HCT116 (cell line): ENCODE measurements at regions not wholly inside any gene's neighbourhood (a gene's known extent, or its start where the extent isn't known, plus 50 kb on each side); places are given as distances from the start of the nearest gene placed in this dataset.

Experiments used
- ATAC-seq: fragments of 200-7000 bp; cut with Tn5 transposase; 2 replicates; pipeline ENCODE4 v1.9.1; 2020; ENCODE audit warnings: mild to moderate bottlenecking, moderate library complexity
- BruUV-seq: library from RNA; stranded (reverse); fragments of 400-500 nt; replicated peaks from 2 replicates; lab custom pipeline; 2021; lab: Mats Ljungman, UMichigan
- CTCF ChIA-PET: fragments of 300-600 bp; sonication (Branson Sonifier 250); formaldehyde crosslinking; loops from one replicate; lab custom pipeline; 2021; ENCODE audit warnings: antibody characterized with exemption; lab: Charles Lee
- POLR2A ChIA-PET: fragments of 300-600, 350-600 bp; sonication (Branson Sonifier 250); formaldehyde crosslinking; loops from one replicate; lab custom pipeline; 2021; ENCODE audit warnings: antibody characterized with exemption; lab: Charles Lee
- RAD21 ChIA-PET, 2 experiments: fragments of 300-600 bp; sonication (Branson Sonifier 250); formaldehyde crosslinking; loops; one replicate each; lab custom pipeline; 2023; ENCODE audit warnings: low total read pairs in 2 of 2; ENCODE audit not compliant: uncharacterized antibody in 2 of 2, unreplicated experiment in 2 of 2, low non-redundant PET in 1 of 2; lab: Charles Lee
- DNase-seq: peaks from one replicate; pipeline ENCODE4 v3.0.0-alpha.2; 2010; ENCODE audit warnings: low read depth, low spot score
- H2AFZ ChIP-seq: fragments of 200-600 bp; shearing (Covaris generic), sonication (generic); 2 replicates; pipeline ENCODE4 v1.6.1; 2017; ENCODE audit warnings: low read depth, mixed run types, mixed read lengths, antibody characterized with exemption, low read length; ENCODE audit not compliant: poor library complexity, severe bottlenecking
- H3K27ac ChIP-seq: 2 replicates; pipeline ENCODE4 v1.5.1; 2012; ENCODE audit warnings: low read depth, low read length
- H3K27me3 ChIP-seq: fragments of 200-600 bp; sonication (generic); 2 replicates; pipeline ENCODE4 v1.6.1; 2016; ENCODE audit warnings: mixed run types, low read length, mixed read lengths; ENCODE audit not compliant: insufficient read depth
- H3K36me3 ChIP-seq, 2 experiments: fragments of 200-500 bp in 1 of 2; fragments of 200-600 bp in 1 of 2; sonication (Bioruptor generic) in 1 of 2; sonication (generic) in 1 of 2; 2 replicates each; pipeline versions ENCODE4 v1.5.1 to v1.6.1; 2014 to 2016; ENCODE audit warnings: low read length in 2 of 2, inconsistent platforms in 1 of 2, mixed read lengths in 1 of 2, mixed run types in 1 of 2; ENCODE audit not compliant: insufficient read depth in 2 of 2, control insufficient read depth in 1 of 2
- H3K4me1 ChIP-seq, 2 experiments: fragments of 200-600 bp in 1 of 2; sonication (generic) in 1 of 2; 2 replicates each; pipeline versions ENCODE4 v1.5.1 to v1.6.1; 2012 to 2017; ENCODE audit warnings: low read length in 2 of 2, inconsistent platforms in 1 of 2, mild to moderate bottlenecking in 1 of 2, mixed read lengths in 1 of 2, mixed run types in 1 of 2, moderate library complexity in 1 of 2; ENCODE audit not compliant: insufficient read depth in 2 of 2, control insufficient read depth in 1 of 2
- H3K4me2 ChIP-seq: fragments of 200-600 bp; sonication (generic); 2 replicates; pipeline ENCODE4 v1.6.1; 2017; ENCODE audit warnings: mixed run types, low read length, mixed read lengths
- H3K4me3 ChIP-seq, 2 experiments: fragments of 200-600 bp in 1 of 2; sonication (generic) in 1 of 2; replicated peaks in 1 of 2; 2 replicates each; pipeline ENCODE4 v1.5.1; 2011 to 2016; ENCODE audit warnings: low read length in 2 of 2, control low read depth in 1 of 2, low read depth in 1 of 2, mild to moderate bottlenecking in 1 of 2, mixed read lengths in 1 of 2, mixed run types in 1 of 2
- H3K79me2 ChIP-seq: fragments of 200-600 bp; sonication (generic); 2 replicates; pipeline ENCODE4 v1.6.1; 2017; ENCODE audit warnings: mild to moderate bottlenecking, mixed run types, low read length, moderate library complexity, mixed read lengths; ENCODE audit not compliant: insufficient read depth
- H3K9ac ChIP-seq: fragments of 200-600 bp; sonication (generic); 2 replicates; pipeline ENCODE4 v1.6.1; 2016; ENCODE audit warnings: low read length, mixed read lengths
- H3K9me2 ChIP-seq: fragments of 200-600 bp; sonication (generic), shearing (Covaris generic); 2 replicates; pipeline ENCODE4 v1.6.1; 2017; ENCODE audit warnings: mixed run types, mild to moderate bottlenecking, moderate library complexity; ENCODE audit not compliant: insufficient read depth
- H3K9me3 ChIP-seq, 2 experiments: fragments of 200-500 bp in 1 of 2; fragments of 200-600 bp in 1 of 2; sonication (Bioruptor generic) in 1 of 2; sonication (generic) in 1 of 2; 2 replicates each; pipeline ENCODE4 v1.6.1; 2014 to 2017; ENCODE audit warnings: low read length in 2 of 2, mixed read lengths in 2 of 2, inconsistent platforms in 1 of 2, low read depth in 1 of 2, mild to moderate bottlenecking in 1 of 2, mixed run types in 1 of 2, moderate library complexity in 1 of 2; ENCODE audit not compliant: control insufficient read depth in 1 of 2, insufficient read depth in 1 of 2
- H4K20me1 ChIP-seq: fragments of 200-600 bp; sonication (generic), shearing (Covaris generic); 2 replicates; pipeline ENCODE4 v1.6.1; 2017; ENCODE audit warnings: mixed run types, mild to moderate bottlenecking, moderate library complexity; ENCODE audit not compliant: insufficient read depth
- ATF3 ChIP-seq: IDR thresholded peaks from 2 replicates; pipeline ENCODE4 v1.6.1; 2012
- CBX3 ChIP-seq: IDR thresholded peaks from 2 replicates; pipeline ENCODE4 v1.6.1; 2012; ENCODE audit warnings: low read depth
- CEBPB ChIP-seq: IDR thresholded peaks from 2 replicates; pipeline ENCODE4 v1.6.1; 2012; ENCODE audit warnings: low read depth
- EGR1 ChIP-seq: IDR thresholded peaks from 2 replicates; pipeline ENCODE4 v1.6.1; 2012; ENCODE audit warnings: low read depth
- ELF1 ChIP-seq: IDR thresholded peaks from 2 replicates; pipeline ENCODE4 v1.6.1; 2012; ENCODE audit warnings: low read depth, borderline replicate concordance
- EZH2 ChIP-seq: fragments of 200-600 bp; sonication (generic); IDR thresholded peaks from 2 replicates; pipeline ENCODE4 v1.6.1; 2017; ENCODE audit warnings: antibody characterized with exemption, mixed run types
- EZH2phosphoT487 ChIP-seq: fragments of 200-600 bp; IDR thresholded peaks from 2 replicates; pipeline ENCODE4 v1.6.1; 2018; ENCODE audit warnings: antibody characterized with exemption, borderline replicate concordance
- JUND ChIP-seq: IDR thresholded peaks from 2 replicates; pipeline ENCODE4 v1.6.1; 2012
- MAX ChIP-seq: IDR thresholded peaks from 2 replicates; pipeline ENCODE4 v1.6.1; 2012
- POLR2A ChIP-seq: IDR thresholded peaks from 2 replicates; pipeline ENCODE4 v1.7.0; 2011; ENCODE audit warnings: borderline replicate concordance; ENCODE audit not compliant: insufficient read depth, insufficient read length; ENCODE audit errors: extremely low read depth
- RAD21 ChIP-seq: IDR thresholded peaks from 2 replicates; pipeline ENCODE4 v1.6.1; 2012; ENCODE audit warnings: low read depth, mild to moderate bottlenecking
- REST ChIP-seq: IDR thresholded peaks from 2 replicates; pipeline ENCODE4 v1.6.1; 2012; ENCODE audit warnings: low read depth
- SIN3A ChIP-seq: IDR thresholded peaks from 2 replicates; pipeline ENCODE4 v1.6.1; 2012; ENCODE audit warnings: low read depth
- SRF ChIP-seq: IDR thresholded peaks from 2 replicates; pipeline ENCODE4 v1.6.1; 2012; ENCODE audit warnings: low read depth
- TCF7L2 ChIP-seq: IDR thresholded peaks from 2 replicates; pipeline ENCODE4 v1.7.0; 2011; ENCODE audit warnings: borderline replicate concordance, inconsistent platforms; ENCODE audit not compliant: insufficient read depth, insufficient read length; ENCODE audit errors: extremely low read depth
- YY1 ChIP-seq: IDR thresholded peaks from 2 replicates; pipeline ENCODE4 v1.6.1; 2011; ENCODE audit warnings: low read length, low read depth, moderate library complexity, mild to moderate bottlenecking; ENCODE audit not compliant: insufficient replicate concordance; ENCODE audit errors: extremely low read depth
- ZBTB33 ChIP-seq: IDR thresholded peaks from 2 replicates; pipeline ENCODE4 v1.6.1; 2011; ENCODE audit warnings: mild to moderate bottlenecking, low read length, moderate library complexity; ENCODE audit not compliant: insufficient replicate concordance; ENCODE audit errors: extremely low read depth
- ZFX ChIP-seq: fragments of 450-650 bp; IDR thresholded peaks from 2 replicates; pipeline ENCODE4 v1.6.1; 2017
- ZNF274 ChIP-seq: fragments of 200-500 bp; sonication (Bioruptor generic); IDR thresholded peaks from 2 replicates; pipeline ENCODE4 v1.6.1; 2014; ENCODE audit warnings: mild to moderate bottlenecking, low read depth, low read length, inconsistent platforms
- intact Hi-C: fragments of 100-400 bp; cut with micrococcal nuclease; formaldehyde crosslinking; loops from 2 replicates; pipeline ENCODE4 v1.10.0; 2022

GRCh38 chr2:88247531-88247930 is 77.4 kb downstream of the THNSL2 start:
- POLR2A ChIA-PET = no interaction called here
- intact Hi-C loops = no loop called here
- Histone ChIP-seq H3K36me3 (no peaks in the 10 kb centered on the region), H3K4me2 (no peak overlapping the region), H3K9me3 (no peaks in the 10 kb centered on the region), H3K27ac (no peak overlapping the region), H3K9ac (no peak overlapping the region), H3K9me2 (no peaks in the 10 kb centered on the region), H2AFZ (no peak overlapping the region), H3K4me1 (peaks cover 0 to 5% of the 10 kb centered on the region in 2 experiments; a peak in 1 of 4 replicates), H3K79me2 (no peaks in the 10 kb centered on the region), H4K20me1 (no peaks in the 10 kb centered on the region), H3K27me3 (no peaks in the 10 kb centered on the region), H3K4me3 (no peak overlapping the region)
- no TSS peak for BruUV-seq
- TF ChIP-seq SRF (no peak), ZFX (no peak), ZBTB33 (no peak), TCF7L2 (no peak), ATF3 (no peak), EZH2phosphoT487 (no peak), EGR1 (no peak), RAD21 (no peak), CEBPB (no peak), ELF1 (no peak), MAX (no peak), POLR2A (no peak), YY1 (no peak), REST (no peak), CBX3 (no peak), ZNF274 (no peak), EZH2 (no peak), JUND (no peak), SIN3A (no peak)
- no peak for ATAC-seq
- CTCF ChIA-PET = no interaction called here
- RAD21 ChIA-PET = no interaction called here
- DNase-seq = no peak
